ENCODE measurements at regions not wholly inside any gene's neighbourhood (a gene's known extent, or its start where the extent isn't known, plus 50 kb on each side); places are given as distances from the start of the nearest gene placed in this dataset.

- no peak for DNase-seq (ENCODE audit: low spot score)
Observed at GRCh38 chr4:157664726-157665125, 444.2 kb downstream of the GRIA2 start.

- DNase-seq (ENCODE audit: low spot score) = no peak
Observed at GRCh38 chr4:157655096-157655809, 434.7 kb downstream of the GRIA2 start.

GRCh38 chr4:157643257-157643656 is 422.7 kb downstream of the GRIA2 start:
- no peak for DNase-seq (ENCODE audit: low spot score)

- no peak for DNase-seq (ENCODE audit: low spot score)
Observed at GRCh38 chr4:157634057-157634456, 413.5 kb downstream of the GRIA2 start.

- DNase-seq (ENCODE audit: low spot score) = no peak
Observed at GRCh38 chr4:157616741-157617472, 396.4 kb downstream of the GRIA2 start.

- DNase-seq (ENCODE audit: low spot score) = no peak
Observed at GRCh38 chr4:157607996-157608395, 387.5 kb downstream of the GRIA2 start.

- no peak for DNase-seq (ENCODE audit: low spot score)
Observed at GRCh38 chr4:157600583-157600982, 380.1 kb downstream of the GRIA2 start.

GRCh38 chr4:157591245-157591644 is 370.7 kb downstream of the GRIA2 start:
- DNase-seq (ENCODE audit: low spot score) = no peak

- DNase-seq (ENCODE audit: low spot score) = no peak
Observed at GRCh38 chr4:157590679-157591078, 370.2 kb downstream of the GRIA2 start.

- DNase-seq (ENCODE audit: low spot score) = no peak
Observed at GRCh38 chr4:157587681-157588423, 367.3 kb downstream of the GRIA2 start.

- no peak for DNase-seq (ENCODE audit: low spot score)
Observed at GRCh38 chr4:157582141-157582540, 361.6 kb downstream of the GRIA2 start.

GRCh38 chr4:157576671-157577217 is 356.2 kb downstream of the GRIA2 start:
- DNase-seq (ENCODE audit: low spot score) = no peak

- DNase-seq (ENCODE audit: low spot score) = no peak
Observed at GRCh38 chr4:157575339-157575738, 354.8 kb downstream of the GRIA2 start.

- DNase-seq (ENCODE audit: low spot score) = no peak
Observed at GRCh38 chr4:157574606-157575005, 354.1 kb downstream of the GRIA2 start.

- no peak for DNase-seq (ENCODE audit: low spot score)
Observed at GRCh38 chr4:157572951-157573350, 352.4 kb downstream of the GRIA2 start.

- no peak for DNase-seq (ENCODE audit: low spot score)
Observed at GRCh38 chr4:157572284-157572683, 351.8 kb downstream of the GRIA2 start.

- DNase-seq (ENCODE audit: low spot score) = no peak
Observed at GRCh38 chr4:157564771-157565170, 344.2 kb downstream of the GRIA2 start.

- DNase-seq (ENCODE audit: low spot score) = no peak
Observed at GRCh38 chr4:157564218-157564617, 343.7 kb downstream of the GRIA2 start.

GRCh38 chr4:157558016-157558415 is 337.5 kb downstream of the GRIA2 start:
- DNase-seq (ENCODE audit: low spot score) = no peak

- DNase-seq (ENCODE audit: low spot score) = no peak
Observed at GRCh38 chr4:157550028-157550427, 329.5 kb downstream of the GRIA2 start.

GRCh38 chr4:157527954-157528353 is 307.4 kb downstream of the GRIA2 start:
- DNase-seq (ENCODE audit: low spot score) = no peak

- no peak for DNase-seq (ENCODE audit: low spot score)
Observed at GRCh38 chr4:157521906-157522305, 301.4 kb downstream of the GRIA2 start.

GRCh38 chr4:157514711-157515110 is 294.2 kb downstream of the GRIA2 start:
- DNase-seq (ENCODE audit: low spot score) = no peak
